MM.1S (cell line): ENCODE measurements at regions not wholly inside any gene's neighbourhood (a gene's known extent, or its start where the extent isn't known, plus 50 kb on each side); places are given as distances from the start of the nearest gene placed in this dataset.

ENCODE experiments used
- DNase-seq: peaks from one replicate; pipeline ENCODE4 v3.0.0-alpha.2; 2015
- H2AFZ ChIP-seq: fragments of 300-600 bp; sonication (generic); 2 replicates; pipeline ENCODE4 v1.6.0; 2016; ENCODE audit warnings: antibody characterized with exemption, low read length
- H3F3A ChIP-seq: fragments of 300-600 bp; sonication (generic); 2 replicates; pipeline ENCODE4 v1.6.1; 2016; ENCODE audit warnings: mild to moderate bottlenecking, antibody characterized with exemption, low read length, moderate library complexity, mixed read lengths; ENCODE audit not compliant: insufficient read depth
- H3K27ac ChIP-seq: fragments of 300-600 bp; sonication (generic); 2 replicates; pipeline ENCODE4 v1.5.1; 2016; ENCODE audit warnings: mild to moderate bottlenecking, low read length
- H3K27me3 ChIP-seq: fragments of 300-600 bp; sonication (generic); replicated peaks from 2 replicates; pipeline ENCODE4 v1.6.0; 2016; ENCODE audit warnings: low read length; ENCODE audit not compliant: insufficient read depth
- H3K36me3 ChIP-seq: fragments of 300-600 bp; sonication (generic); replicated peaks from 2 replicates; pipeline ENCODE4 v1.6.1; 2016; ENCODE audit warnings: mild to moderate bottlenecking, low read length, mixed read lengths; ENCODE audit not compliant: insufficient read depth
- H3K4me1 ChIP-seq: fragments of 300-600 bp; sonication (generic); 2 replicates; pipeline ENCODE4 v1.6.1; 2016; ENCODE audit warnings: low read length, mixed read lengths
- H3K4me2 ChIP-seq: fragments of 300-600 bp; sonication (generic); 2 replicates; pipeline ENCODE4 v1.6.0; 2016; ENCODE audit warnings: low read depth, low read length
- H3K4me3 ChIP-seq: fragments of 300-600 bp; sonication (generic); 2 replicates; pipeline ENCODE4 v1.5.1; 2016; ENCODE audit warnings: low read length, mixed read lengths
- H3K79me2 ChIP-seq: fragments of 300-600 bp; sonication (generic); 2 replicates; pipeline ENCODE4 v1.6.1; 2016; ENCODE audit warnings: mixed run types, low read length, mixed read lengths
- H3K9ac ChIP-seq: fragments of 300-600 bp; sonication (generic); 2 replicates; pipeline ENCODE4 v1.6.1; 2016; ENCODE audit warnings: low read length, mixed read lengths
- H3K9me2 ChIP-seq: fragments of 300-600 bp; sonication (generic); replicated peaks from 2 replicates; pipeline ENCODE4 v1.6.1; 2016; ENCODE audit warnings: mild to moderate bottlenecking, low read length, mixed read lengths; ENCODE audit not compliant: insufficient read depth
- H3K9me3 ChIP-seq: fragments of 300-600 bp; sonication (generic); replicated peaks from 2 replicates; pipeline ENCODE4 v1.6.1; 2016; ENCODE audit warnings: mild to moderate bottlenecking, low read length, mixed read lengths; ENCODE audit not compliant: insufficient read depth
- H4K20me1 ChIP-seq: fragments of 300-600 bp; sonication (generic); 2 replicates; pipeline ENCODE4 v1.6.1; 2016; ENCODE audit warnings: mild to moderate bottlenecking, low read length, moderate library complexity, mixed read lengths; ENCODE audit not compliant: insufficient read depth
- CTCF ChIP-seq: fragments of 300-600 bp; sonication (generic); IDR thresholded peaks from 2 replicates; pipeline ENCODE4 v1.5.1; 2016; ENCODE audit warnings: antibody characterized with exemption, low read length, mixed read lengths
- EZH2 ChIP-seq: fragments of 300-600 bp; sonication (generic); optimal IDR thresholded peaks from 2 replicates; pipeline ENCODE3; 2017; ENCODE audit warnings: low read depth, mild to moderate bottlenecking, antibody characterized with exemption, low read length, mixed read lengths
- EZH2phosphoT487 ChIP-seq: fragments of 300-600 bp; sonication (generic); IDR thresholded peaks from 2 replicates; pipeline ENCODE4 v1.6.1; 2018; ENCODE audit warnings: antibody characterized with exemption, low read length

- TF ChIP-seq EZH2phosphoT487 (no peak), CTCF (no peak), EZH2 (no peak)
- Histone ChIP-seq H3K4me2 (peak overlapping the region; percentile 84), H3F3A (peaks cover 22% of the 10 kb centered on the region), H3K9ac (peak overlapping the region; percentile 51), H3K4me1 (peaks cover 62% of the 10 kb centered on the region), H3K36me3 (no peaks in the 10 kb centered on the region), H3K27me3 (no peaks in the 10 kb centered on the region), H3K4me3 (peak overlapping the region; percentile 23), H3K79me2 (no peaks in the 10 kb centered on the region), H3K9me2 (no peaks in the 10 kb centered on the region), H2AFZ (peak overlapping the region; percentile 60), H4K20me1 (no peaks in the 10 kb centered on the region), H3K9me3 (no peaks in the 10 kb centered on the region; the same call in 1 of the 2 replicates), H3K27ac (peak overlapping the region; percentile 77)
- DNase-seq: peak; percentile 91
These were observed 459.9 kb downstream of the RAP2B start for GRCh38 chr3:153621953-153622352.

GRCh38 chr3:153623834-153624233 is 461.8 kb downstream of the RAP2B start:
- H2AFZ ChIP-seq: peak overlapping the region; percentile 29
- no peak overlapping the region for H3K9ac ChIP-seq
- H3K79me2 ChIP-seq: no peaks in the 10 kb centered on the region
- no peak for TF ChIP-seq EZH2phosphoT487
- no peak for TF ChIP-seq CTCF
- TF ChIP-seq EZH2: no peak
- H3K27me3 ChIP-seq: no peaks in the 10 kb centered on the region
- no peak overlapping the region for H3K4me3 ChIP-seq
- no peaks in the 10 kb centered on the region for H3K9me2 ChIP-seq
- H3K36me3 ChIP-seq: no peaks in the 10 kb centered on the region
- H4K20me1 ChIP-seq: no peaks in the 10 kb centered on the region
- peaks cover 79% of the 10 kb centered on the region for H3K4me1 ChIP-seq
- peak overlapping the region; percentile 2; the same call in 1 of the 2 replicates for H3K27ac ChIP-seq
- peak overlapping the region; percentile 8; the same call in 1 of the 2 replicates for H3K4me2 ChIP-seq
- no peaks in the 10 kb centered on the region; the same call in 1 of the 2 replicates for H3K9me3 ChIP-seq
- DNase-seq: no peak
- H3F3A ChIP-seq: peaks cover 33% of the 10 kb centered on the region

- Histone ChIP-seq H3K79me2 (no peaks in the 10 kb centered on the region), H3K9me2 (no peaks in the 10 kb centered on the region), H3K4me2 (peak overlapping the region; percentile 8; the same call in 1 of the 2 replicates), H2AFZ (peak overlapping the region; percentile 29), H4K20me1 (no peaks in the 10 kb centered on the region), H3K4me1 (peaks cover 85% of the 10 kb centered on the region), H3K9ac (no peak overlapping the region), H3K9me3 (no peaks in the 10 kb centered on the region; the same call in 1 of the 2 replicates), H3K36me3 (no peaks in the 10 kb centered on the region), H3K27ac (peak overlapping the region; percentile 2; the same call in 1 of the 2 replicates), H3K4me3 (no peak overlapping the region), H3K27me3 (no peaks in the 10 kb centered on the region), H3F3A (peaks cover 36% of the 10 kb centered on the region)
- peak; percentile 26 for DNase-seq
- TF ChIP-seq EZH2 (no peak), EZH2phosphoT487 (no peak), CTCF (no peak)
These were observed 462.4 kb downstream of the RAP2B start for GRCh38 chr3:153624310-153625030.
